GM23248 (cell line): ENCODE measurements at regions not wholly inside any gene's neighbourhood (a gene's known extent, or its start where the extent isn't known, plus 50 kb on each side); places are given as distances from the start of the nearest gene placed in this dataset.

Experiments used
- EZH2 ChIP-seq: fragments of 200-600 bp; sonication (generic); IDR thresholded peaks from 2 replicates; pipeline ENCODE4 v1.6.1; 2018; ENCODE audit warnings: antibody characterized with exemption, mild to moderate bottlenecking; ENCODE audit not compliant: insufficient read depth, poor library complexity, severe bottlenecking
- EZH2phosphoT487 ChIP-seq: fragments of 200-600 bp; sonication (generic); IDR thresholded peaks from 2 replicates; pipeline ENCODE4 v1.6.1; 2018; ENCODE audit warnings: antibody characterized with exemption, moderate library complexity, mild to moderate bottlenecking, low read depth; ENCODE audit not compliant: insufficient read depth

GRCh38 chr1:17919525-17920439 lies 164.6 kb downstream of the ACTL8 start:
- no peak for TF ChIP-seq EZH2phosphoT487
- TF ChIP-seq EZH2 = no peak
